ENCODE measurements at regions not wholly inside any gene's neighbourhood (a gene's known extent, or its start where the extent isn't known, plus 50 kb on each side); places are given as distances from the start of the nearest gene placed in this dataset.

GRCh38 chr18:78054801-78055200, 805.2 kb downstream of the GALR1 start:
- no peak for TF ChIP-seq MAX (IDR thresholded peaks at IDR 0.05; ENCODE audit: low read depth, low read length)
- no peak for TF ChIP-seq CTCF (IDR thresholded peaks at IDR 0.05; ENCODE audit: low read depth, low read length)
- TF ChIP-seq POLR2A (IDR thresholded peaks at IDR 0.05; ENCODE audit: extremely low read depth, insufficient read length), result no peak
- no peak for TF ChIP-seq MYC (IDR thresholded peaks at IDR 0.05; ENCODE audit: low read depth, low read length)
- DNase-seq (ENCODE audit: low read depth), result no peak
- H3K4me3 ChIP-seq (ENCODE audit: low read depth, low read length), result no peak overlapping the region

GRCh38 chr18:78056011-78056410, 806.4 kb downstream of the GALR1 start:
- H3K4me3 ChIP-seq (ENCODE audit: low read depth, low read length), result no peak overlapping the region
- TF ChIP-seq MYC (IDR thresholded peaks at IDR 0.05; ENCODE audit: low read depth, low read length) (no peak), MAX (IDR thresholded peaks at IDR 0.05; ENCODE audit: low read depth, low read length) (no peak), POLR2A (IDR thresholded peaks at IDR 0.05; ENCODE audit: extremely low read depth, insufficient read length) (no peak)

GRCh38 chr18:78069784-78070664, 820.4 kb downstream of the GALR1 start:
- no peak for TF ChIP-seq MYC (IDR thresholded peaks at IDR 0.05; ENCODE audit: low read depth, low read length)
- no peak for TF ChIP-seq MAX (IDR thresholded peaks at IDR 0.05; ENCODE audit: low read depth, low read length)
- no peak for TF ChIP-seq CTCF (IDR thresholded peaks at IDR 0.05; ENCODE audit: low read depth, low read length)
- no peak for TF ChIP-seq POLR2A (IDR thresholded peaks at IDR 0.05; ENCODE audit: extremely low read depth, insufficient read length)
- H3K4me3 ChIP-seq (ENCODE audit: low read depth, low read length), result no peak overlapping the region
- no peak for DNase-seq (ENCODE audit: low read depth)

More at GRCh38 chr18:78056011-78056410, 806.4 kb downstream of the GALR1 start:
- DNase-seq (ENCODE audit: low read depth), result no peak

- TF ChIP-seq CTCF (IDR thresholded peaks at IDR 0.05; ENCODE audit: low read depth, low read length) (no peak), POLR2A (IDR thresholded peaks at IDR 0.05; ENCODE audit: extremely low read depth, insufficient read length) (no peak), MAX (IDR thresholded peaks at IDR 0.05; ENCODE audit: low read depth, low read length) (no peak), MYC (IDR thresholded peaks at IDR 0.05; ENCODE audit: low read depth, low read length) (no peak)
- no peak for DNase-seq (ENCODE audit: low read depth)
- H3K4me3 ChIP-seq (ENCODE audit: low read depth, low read length), result no peak overlapping the region
Observed at GRCh38 chr18:78071166-78071710, 821.6 kb downstream of the GALR1 start.

- DNase-seq (ENCODE audit: low read depth), result no peak
- no peak for TF ChIP-seq POLR2A (IDR thresholded peaks at IDR 0.05; ENCODE audit: extremely low read depth, insufficient read length)
- TF ChIP-seq MYC (IDR thresholded peaks at IDR 0.05; ENCODE audit: low read depth, low read length), result no peak
- TF ChIP-seq MAX (IDR thresholded peaks at IDR 0.05; ENCODE audit: low read depth, low read length), result no peak
- no peak for TF ChIP-seq CTCF (IDR thresholded peaks at IDR 0.05; ENCODE audit: low read depth, low read length)
- H3K4me3 ChIP-seq (ENCODE audit: low read depth, low read length), result no peak overlapping the region
Observed at GRCh38 chr18:78071776-78072175, 822.1 kb downstream of the GALR1 start.

GRCh38 chr18:78072375-78072774, 822.7 kb downstream of the GALR1 start:
- TF ChIP-seq POLR2A (IDR thresholded peaks at IDR 0.05; ENCODE audit: extremely low read depth, insufficient read length) (no peak), CTCF (IDR thresholded peaks at IDR 0.05; ENCODE audit: low read depth, low read length) (no peak), MYC (IDR thresholded peaks at IDR 0.05; ENCODE audit: low read depth, low read length) (no peak), MAX (IDR thresholded peaks at IDR 0.05; ENCODE audit: low read depth, low read length) (no peak)
- DNase-seq (ENCODE audit: low read depth), result no peak
- H3K4me3 ChIP-seq (ENCODE audit: low read depth, low read length), result no peak overlapping the region
